Spleen (tissue), 7 donors: ENCODE measurements at regions not wholly inside any gene's neighbourhood (a gene's known extent, or its start where the extent isn't known, plus 50 kb on each side); places are given as distances from the start of the nearest gene placed in this dataset.

ENCODE experiments used
- POLR2AphosphoS5 ChIP-seq, 3 donors: sonication (generic); formaldehyde crosslinking; IDR thresholded peaks; one replicate each; pipeline ENCODE4 v1.5.1; 2017; ENCODE audit warnings: antibody characterized with exemption in 3 of 3
- TF ChIP-seq, protein P1 (sequence below), 11 experiments: fragments of 200-600 bp in 7 of 11; fragments of 450-650 bp in 4 of 11; sonication (generic) in 4 of 11; IDR thresholded peaks in 8 of 11; conservative IDR thresholded peaks in 3 of 11; 1 replicate in 7 of 11; 2 replicates in 4 of 11; pipeline versions ENCODE4 v1.4.0 to v1.8.0; 2016 to 2021; ENCODE audit warnings: antibody characterized with exemption in 11 of 11, inconsistent platforms in 4 of 11, mild to moderate bottlenecking in 1 of 11
- donor health status: DM: no; HTN: no; CAD: no; lungs with moderate emphysema.
- donor health status: DM: no; HTN: no; CAD: no.
- donor health status: DM: no; HTN: no; CAD: no.

DNA sequence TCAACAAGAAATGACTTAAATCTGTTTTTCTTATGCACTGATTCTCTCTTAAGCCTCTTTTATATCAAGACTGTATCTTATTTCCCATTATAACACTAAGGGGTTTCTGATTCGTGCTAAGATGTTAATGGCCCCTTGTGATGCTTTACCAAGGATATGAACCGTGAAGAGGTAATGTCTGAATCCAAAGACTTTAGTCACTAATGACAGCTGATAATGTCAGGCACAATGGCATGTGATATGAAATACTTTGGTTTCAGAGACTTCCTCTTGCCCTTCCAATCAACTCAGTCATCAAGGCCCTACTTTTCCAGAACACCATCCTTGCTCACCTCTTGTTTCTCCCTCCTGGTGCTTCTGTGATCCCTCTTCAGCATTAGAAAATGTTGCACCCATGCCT lies 262.8 kb downstream of the KCNE4 start:
- TF ChIP-seq, protein P1, sequence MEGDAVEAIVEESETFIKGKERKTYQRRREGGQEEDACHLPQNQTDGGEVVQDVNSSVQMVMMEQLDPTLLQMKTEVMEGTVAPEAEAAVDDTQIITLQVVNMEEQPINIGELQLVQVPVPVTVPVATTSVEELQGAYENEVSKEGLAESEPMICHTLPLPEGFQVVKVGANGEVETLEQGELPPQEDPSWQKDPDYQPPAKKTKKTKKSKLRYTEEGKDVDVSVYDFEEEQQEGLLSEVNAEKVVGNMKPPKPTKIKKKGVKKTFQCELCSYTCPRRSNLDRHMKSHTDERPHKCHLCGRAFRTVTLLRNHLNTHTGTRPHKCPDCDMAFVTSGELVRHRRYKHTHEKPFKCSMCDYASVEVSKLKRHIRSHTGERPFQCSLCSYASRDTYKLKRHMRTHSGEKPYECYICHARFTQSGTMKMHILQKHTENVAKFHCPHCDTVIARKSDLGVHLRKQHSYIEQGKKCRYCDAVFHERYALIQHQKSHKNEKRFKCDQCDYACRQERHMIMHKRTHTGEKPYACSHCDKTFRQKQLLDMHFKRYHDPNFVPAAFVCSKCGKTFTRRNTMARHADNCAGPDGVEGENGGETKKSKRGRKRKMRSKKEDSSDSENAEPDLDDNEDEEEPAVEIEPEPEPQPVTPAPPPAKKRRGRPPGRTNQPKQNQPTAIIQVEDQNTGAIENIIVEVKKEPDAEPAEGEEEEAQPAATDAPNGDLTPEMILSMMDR (IDR thresholded peaks at IDR 0.05 in 8 of 11, conservative IDR thresholded peaks at IDR 0.05 in 3 of 11), result no peak
- no peak for TF ChIP-seq POLR2AphosphoS5 (IDR thresholded peaks at IDR 0.05)
